ENCODE measurements at regions not wholly inside any gene's neighbourhood (a gene's known extent, or its start where the extent isn't known, plus 50 kb on each side); places are given as distances from the start of the nearest gene placed in this dataset.

DNA sequence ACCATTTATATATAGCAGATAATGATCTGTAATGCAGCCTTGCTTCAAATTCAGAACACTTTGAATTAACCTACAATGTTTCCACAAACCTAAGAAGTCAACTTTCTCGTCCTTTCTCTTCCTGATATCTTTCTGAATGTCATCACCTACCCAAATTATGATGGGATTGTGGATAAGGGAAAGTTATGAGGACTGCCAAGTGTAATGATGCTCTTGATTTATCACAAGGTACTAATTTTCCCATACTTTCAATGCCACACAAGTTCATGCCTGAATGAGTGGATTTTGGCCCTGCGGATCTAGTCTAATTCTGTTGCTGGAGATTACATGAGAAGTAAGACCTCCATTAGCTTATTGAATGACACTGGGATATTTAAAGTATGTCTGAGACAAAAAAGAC lies 82.6 kb upstream of the NANOGP8 start:
- Histone ChIP-seq H3K4me3 (ENCODE audit: low read depth, low read length, poor library complexity, severe bottlenecking) (no peak overlapping the region), H3K9me2 (ENCODE audit: low read depth, low read length) (no peaks in the 10 kb centered on the region), H3K4me2 (ENCODE audit: low read length) (no peak overlapping the region), H3K4me1 (ENCODE audit: insufficient read depth, low read length, severe bottlenecking) (no peaks in the 10 kb centered on the region), H3F3A (ENCODE audit: insufficient read depth, low read length) (no peaks in the 10 kb centered on the region), H3K79me2 (ENCODE audit: insufficient read depth, low read length) (no peaks in the 10 kb centered on the region), H4K20me1 (ENCODE audit: insufficient read depth, low read length) (no peaks in the 10 kb centered on the region), H3K36me3 (ENCODE audit: insufficient read depth, low read length) (no peaks in the 10 kb centered on the region), H3K9me3 (ENCODE audit: low read length) (no peaks in the 10 kb centered on the region), H3K27ac (ENCODE audit: low read depth, low read length, poor library complexity, severe bottlenecking) (no peak overlapping the region), H2AFZ (ENCODE audit: low read length) (no peak overlapping the region), H3K9ac (ENCODE audit: low read length) (no peak overlapping the region), H3K27me3 (ENCODE audit: insufficient read depth, low read length) (no peaks in the 10 kb centered on the region)
- no peak for TF ChIP-seq EZH2 (IDR thresholded peaks at IDR 0.05; ENCODE audit: borderline replicate concordance, low read length)
- TF ChIP-seq, protein P1, sequence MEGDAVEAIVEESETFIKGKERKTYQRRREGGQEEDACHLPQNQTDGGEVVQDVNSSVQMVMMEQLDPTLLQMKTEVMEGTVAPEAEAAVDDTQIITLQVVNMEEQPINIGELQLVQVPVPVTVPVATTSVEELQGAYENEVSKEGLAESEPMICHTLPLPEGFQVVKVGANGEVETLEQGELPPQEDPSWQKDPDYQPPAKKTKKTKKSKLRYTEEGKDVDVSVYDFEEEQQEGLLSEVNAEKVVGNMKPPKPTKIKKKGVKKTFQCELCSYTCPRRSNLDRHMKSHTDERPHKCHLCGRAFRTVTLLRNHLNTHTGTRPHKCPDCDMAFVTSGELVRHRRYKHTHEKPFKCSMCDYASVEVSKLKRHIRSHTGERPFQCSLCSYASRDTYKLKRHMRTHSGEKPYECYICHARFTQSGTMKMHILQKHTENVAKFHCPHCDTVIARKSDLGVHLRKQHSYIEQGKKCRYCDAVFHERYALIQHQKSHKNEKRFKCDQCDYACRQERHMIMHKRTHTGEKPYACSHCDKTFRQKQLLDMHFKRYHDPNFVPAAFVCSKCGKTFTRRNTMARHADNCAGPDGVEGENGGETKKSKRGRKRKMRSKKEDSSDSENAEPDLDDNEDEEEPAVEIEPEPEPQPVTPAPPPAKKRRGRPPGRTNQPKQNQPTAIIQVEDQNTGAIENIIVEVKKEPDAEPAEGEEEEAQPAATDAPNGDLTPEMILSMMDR (IDR thresholded peaks at IDR 0.05; ENCODE audit: low read length): no peak

DNA sequence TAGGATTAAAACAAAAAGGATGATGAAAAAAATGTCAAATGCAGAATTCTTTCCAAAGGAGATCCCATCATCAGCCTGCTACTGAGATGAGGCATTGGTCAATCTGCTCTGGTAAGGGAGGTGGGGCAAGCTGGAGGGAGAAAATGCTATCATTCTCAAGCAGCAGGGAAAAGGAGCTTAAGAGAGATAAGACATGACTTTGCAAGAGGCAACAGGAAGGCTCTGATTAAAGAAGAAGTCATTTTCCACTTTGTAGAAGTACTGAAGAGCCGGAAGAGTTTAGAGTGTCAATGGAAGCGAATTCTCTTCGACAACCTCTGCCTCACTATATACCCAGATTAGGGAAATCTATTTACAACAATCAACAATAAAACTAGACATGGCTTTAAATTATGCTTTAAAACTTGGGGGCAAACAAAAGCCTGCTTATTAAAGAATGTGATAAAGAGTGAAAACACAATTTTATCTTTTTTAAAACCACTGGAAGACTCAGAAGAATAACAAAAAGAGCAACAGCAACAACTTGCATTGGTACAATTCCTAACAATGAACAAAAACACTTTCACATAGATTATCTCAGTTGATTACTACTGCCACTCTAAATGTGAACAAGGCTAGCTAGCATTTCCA lies 81.8 kb upstream of the NANOGP8 start:
- H3F3A ChIP-seq (ENCODE audit: insufficient read depth, low read length): no peaks in the 10 kb centered on the region
- H2AFZ ChIP-seq (ENCODE audit: low read length): no peak overlapping the region
- H3K36me3 ChIP-seq (ENCODE audit: insufficient read depth, low read length): no peaks in the 10 kb centered on the region
- no peak overlapping the region for H3K27ac ChIP-seq (ENCODE audit: low read depth, low read length, poor library complexity, severe bottlenecking)
- no peaks in the 10 kb centered on the region for H3K4me1 ChIP-seq (ENCODE audit: insufficient read depth, low read length, severe bottlenecking)
- H3K4me3 ChIP-seq (ENCODE audit: low read depth, low read length, poor library complexity, severe bottlenecking): no peak overlapping the region
- H3K9me2 ChIP-seq (ENCODE audit: low read depth, low read length): no peaks in the 10 kb centered on the region
- no peak overlapping the region for H3K9ac ChIP-seq (ENCODE audit: low read length)
- no peaks in the 10 kb centered on the region for H4K20me1 ChIP-seq (ENCODE audit: insufficient read depth, low read length)
- H3K4me2 ChIP-seq (ENCODE audit: low read length): no peak overlapping the region
- no peaks in the 10 kb centered on the region for H3K27me3 ChIP-seq (ENCODE audit: insufficient read depth, low read length)
- TF ChIP-seq, protein P1 (IDR thresholded peaks at IDR 0.05; ENCODE audit: low read length): no peak
- no peak for TF ChIP-seq EZH2 (IDR thresholded peaks at IDR 0.05; ENCODE audit: borderline replicate concordance, low read length)
- no peaks in the 10 kb centered on the region for H3K79me2 ChIP-seq (ENCODE audit: insufficient read depth, low read length)
- H3K9me3 ChIP-seq (ENCODE audit: low read length): no peaks in the 10 kb centered on the region

DNA sequence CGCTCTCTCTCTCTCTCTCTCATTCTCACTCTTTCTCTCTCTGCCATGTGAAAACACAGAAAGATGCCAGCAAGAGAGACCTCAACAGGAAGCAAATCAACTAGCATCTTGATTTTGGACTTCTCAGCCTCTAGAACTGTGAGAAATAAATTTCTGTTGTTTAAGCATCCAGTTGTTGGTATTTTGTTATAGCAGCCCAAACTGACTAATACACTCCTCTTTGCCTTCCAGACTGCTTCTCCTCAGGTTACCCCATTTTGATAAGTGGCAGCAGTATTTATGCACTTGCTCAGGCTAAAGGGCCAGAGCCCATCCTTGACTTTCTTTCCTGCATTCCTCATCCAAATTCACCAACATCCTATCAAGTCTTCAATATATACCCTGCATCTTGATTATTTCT lies 76.6 kb upstream of the NANOGP8 start:
- H3F3A ChIP-seq (ENCODE audit: insufficient read depth, low read length): no peaks in the 10 kb centered on the region
- H3K36me3 ChIP-seq (ENCODE audit: insufficient read depth, low read length): no peaks in the 10 kb centered on the region
- H3K9me3 ChIP-seq (ENCODE audit: low read length): no peaks in the 10 kb centered on the region
- no peak overlapping the region for H2AFZ ChIP-seq (ENCODE audit: low read length)
- no peak overlapping the region for H3K9ac ChIP-seq (ENCODE audit: low read length)
- no peaks in the 10 kb centered on the region for H4K20me1 ChIP-seq (ENCODE audit: insufficient read depth, low read length)
- H3K4me3 ChIP-seq (ENCODE audit: low read depth, low read length, poor library complexity, severe bottlenecking): no peak overlapping the region
- H3K27ac ChIP-seq (ENCODE audit: low read depth, low read length, poor library complexity, severe bottlenecking): no peak overlapping the region
- no peaks in the 10 kb centered on the region for H3K79me2 ChIP-seq (ENCODE audit: insufficient read depth, low read length)
- H3K27me3 ChIP-seq (ENCODE audit: insufficient read depth, low read length): no peaks in the 10 kb centered on the region
- no peaks in the 10 kb centered on the region for H3K4me1 ChIP-seq (ENCODE audit: insufficient read depth, low read length, severe bottlenecking)
- no peak overlapping the region for H3K4me2 ChIP-seq (ENCODE audit: low read length)
- no peaks in the 10 kb centered on the region for H3K9me2 ChIP-seq (ENCODE audit: low read depth, low read length)
- TF ChIP-seq EZH2 (IDR thresholded peaks at IDR 0.05; ENCODE audit: borderline replicate concordance, low read length): no peak

DNA sequence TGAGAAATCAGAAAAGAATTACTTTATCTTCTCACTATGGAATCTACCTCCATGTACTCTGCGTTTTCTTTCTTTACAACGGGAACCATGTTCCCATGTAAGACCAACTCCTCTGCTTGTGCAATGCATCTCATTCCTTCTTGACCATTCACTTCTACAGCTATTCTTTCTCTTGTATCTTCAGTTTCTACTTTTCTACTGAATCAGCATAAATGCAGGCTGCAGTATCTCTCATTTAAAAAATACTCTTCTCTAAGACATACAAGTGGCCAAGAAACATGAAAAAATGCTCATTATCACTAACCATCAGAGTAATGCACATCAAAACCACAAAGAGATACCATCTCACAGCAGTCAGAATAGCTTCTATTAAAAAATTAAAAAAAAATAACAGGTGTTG lies 74.1 kb upstream of the NANOGP8 start:
- H3K4me3 ChIP-seq (ENCODE audit: low read depth, low read length, poor library complexity, severe bottlenecking): no peak overlapping the region
- H3F3A ChIP-seq (ENCODE audit: insufficient read depth, low read length): no peaks in the 10 kb centered on the region
- H3K4me2 ChIP-seq (ENCODE audit: low read length): no peak overlapping the region
- no peaks in the 10 kb centered on the region for H3K36me3 ChIP-seq (ENCODE audit: insufficient read depth, low read length)
- TF ChIP-seq, protein P1 (IDR thresholded peaks at IDR 0.05; ENCODE audit: low read length): no peak
- no peak for TF ChIP-seq EZH2 (IDR thresholded peaks at IDR 0.05; ENCODE audit: borderline replicate concordance, low read length)
- H3K27me3 ChIP-seq (ENCODE audit: insufficient read depth, low read length): no peaks in the 10 kb centered on the region
- H3K9ac ChIP-seq (ENCODE audit: low read length): no peak overlapping the region
- no peaks in the 10 kb centered on the region for H3K79me2 ChIP-seq (ENCODE audit: insufficient read depth, low read length)
- no peaks in the 10 kb centered on the region for H3K9me2 ChIP-seq (ENCODE audit: low read depth, low read length)
- no peaks in the 10 kb centered on the region for H3K9me3 ChIP-seq (ENCODE audit: low read length)
- no peak overlapping the region for H3K27ac ChIP-seq (ENCODE audit: low read depth, low read length, poor library complexity, severe bottlenecking)
- H2AFZ ChIP-seq (ENCODE audit: low read length): no peak overlapping the region
- H3K4me1 ChIP-seq (ENCODE audit: insufficient read depth, low read length, severe bottlenecking): no peaks in the 10 kb centered on the region
- no peaks in the 10 kb centered on the region for H4K20me1 ChIP-seq (ENCODE audit: insufficient read depth, low read length)

Data from OCI-LY1 (cell line).